ENCODE measurements at regions not wholly inside any gene's neighbourhood (a gene's known extent, or its start where the extent isn't known, plus 50 kb on each side); places are given as distances from the start of the nearest gene placed in this dataset.

DNA sequence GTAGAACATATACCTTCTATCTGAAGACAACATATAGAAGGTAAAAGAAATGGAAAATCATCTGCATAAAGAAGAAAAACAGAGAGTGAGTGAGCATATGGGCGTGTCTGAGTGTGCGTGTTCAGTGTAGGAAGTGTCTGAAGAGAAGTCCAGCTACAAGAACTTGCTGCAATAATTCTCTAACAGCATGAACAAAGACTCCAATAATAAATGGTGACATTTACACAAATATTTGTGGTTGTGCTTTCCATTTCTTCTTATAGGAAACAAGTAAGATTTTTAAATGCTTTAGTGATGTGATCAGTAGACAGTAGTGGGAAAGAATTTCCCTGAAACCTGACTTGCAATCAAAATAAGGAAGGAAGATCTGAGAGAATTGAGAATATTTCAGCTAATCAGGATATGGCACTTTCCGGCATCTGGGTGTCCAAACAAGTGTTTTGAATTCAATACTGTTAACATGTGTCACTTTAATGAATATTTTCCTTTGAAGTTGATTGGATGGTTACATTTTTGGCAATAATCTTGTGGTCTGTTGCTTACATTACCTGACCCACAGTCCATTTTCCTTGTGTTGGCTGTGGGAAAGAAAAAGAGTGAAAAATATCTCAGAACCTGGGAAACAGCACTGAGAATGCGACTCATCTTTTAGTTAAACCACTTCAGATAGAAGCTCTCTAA, 154.0 kb downstream of the TGFB2 start:
- TF ChIP-seq YY1 (IDR thresholded peaks at IDR 0.05; ENCODE audit: extremely low read depth, insufficient replicate concordance, low read depth, low read length) = no peak
- TF ChIP-seq, protein P1, sequence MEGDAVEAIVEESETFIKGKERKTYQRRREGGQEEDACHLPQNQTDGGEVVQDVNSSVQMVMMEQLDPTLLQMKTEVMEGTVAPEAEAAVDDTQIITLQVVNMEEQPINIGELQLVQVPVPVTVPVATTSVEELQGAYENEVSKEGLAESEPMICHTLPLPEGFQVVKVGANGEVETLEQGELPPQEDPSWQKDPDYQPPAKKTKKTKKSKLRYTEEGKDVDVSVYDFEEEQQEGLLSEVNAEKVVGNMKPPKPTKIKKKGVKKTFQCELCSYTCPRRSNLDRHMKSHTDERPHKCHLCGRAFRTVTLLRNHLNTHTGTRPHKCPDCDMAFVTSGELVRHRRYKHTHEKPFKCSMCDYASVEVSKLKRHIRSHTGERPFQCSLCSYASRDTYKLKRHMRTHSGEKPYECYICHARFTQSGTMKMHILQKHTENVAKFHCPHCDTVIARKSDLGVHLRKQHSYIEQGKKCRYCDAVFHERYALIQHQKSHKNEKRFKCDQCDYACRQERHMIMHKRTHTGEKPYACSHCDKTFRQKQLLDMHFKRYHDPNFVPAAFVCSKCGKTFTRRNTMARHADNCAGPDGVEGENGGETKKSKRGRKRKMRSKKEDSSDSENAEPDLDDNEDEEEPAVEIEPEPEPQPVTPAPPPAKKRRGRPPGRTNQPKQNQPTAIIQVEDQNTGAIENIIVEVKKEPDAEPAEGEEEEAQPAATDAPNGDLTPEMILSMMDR (IDR thresholded peaks at IDR 0.05 in 2 of 3, conservative IDR thresholded peaks at IDR 0.05 in 1 of 3; ENCODE audit: borderline replicate concordance in 1 of 3, insufficient read depth in 1 of 3, low read depth in 2 of 3, low read length in 2 of 3) = no peak
- TF ChIP-seq ZNF274 (IDR thresholded peaks at IDR 0.05; ENCODE audit: low read depth, low read length) = no peak
- no peak for TF ChIP-seq SP1 (IDR thresholded peaks at IDR 0.05; ENCODE audit: low read depth)
- no peak for TF ChIP-seq EZH2 (IDR thresholded peaks at IDR 0.05)
- no peak for TF ChIP-seq ELF1 (IDR thresholded peaks at IDR 0.05; ENCODE audit: borderline replicate concordance, low read depth)
- TF ChIP-seq POLR2AphosphoS5 (IDR thresholded peaks at IDR 0.05; ENCODE audit: low read depth, low read length) = no peak
- TF ChIP-seq RAD21 (IDR thresholded peaks at IDR 0.05; ENCODE audit: low read depth) = no peak
- no peak for TF ChIP-seq POLR2A (IDR thresholded peaks at IDR 0.05; ENCODE audit: borderline replicate concordance, extremely low read depth, insufficient read depth, insufficient read length)
- no peak for TF ChIP-seq ZFX (IDR thresholded peaks at IDR 0.05)
